IPS-NIHi7 (cell line): ENCODE measurements at regions not wholly inside any gene's neighbourhood (a gene's known extent, or its start where the extent isn't known, plus 50 kb on each side); places are given as distances from the start of the nearest gene placed in this dataset.
"Not testable (repeated sequence)": the region's sequence is repeated elsewhere in the genome, so short reads cannot be mapped to it uniquely, and the experiment has no call there.

ENCODE experiments used
- DNase-seq: peaks from one replicate; pipeline ENCODE4 v3.0.0; 2012; ENCODE audit warnings: mixed read lengths; ENCODE audit errors: extremely low spot score

DNA sequence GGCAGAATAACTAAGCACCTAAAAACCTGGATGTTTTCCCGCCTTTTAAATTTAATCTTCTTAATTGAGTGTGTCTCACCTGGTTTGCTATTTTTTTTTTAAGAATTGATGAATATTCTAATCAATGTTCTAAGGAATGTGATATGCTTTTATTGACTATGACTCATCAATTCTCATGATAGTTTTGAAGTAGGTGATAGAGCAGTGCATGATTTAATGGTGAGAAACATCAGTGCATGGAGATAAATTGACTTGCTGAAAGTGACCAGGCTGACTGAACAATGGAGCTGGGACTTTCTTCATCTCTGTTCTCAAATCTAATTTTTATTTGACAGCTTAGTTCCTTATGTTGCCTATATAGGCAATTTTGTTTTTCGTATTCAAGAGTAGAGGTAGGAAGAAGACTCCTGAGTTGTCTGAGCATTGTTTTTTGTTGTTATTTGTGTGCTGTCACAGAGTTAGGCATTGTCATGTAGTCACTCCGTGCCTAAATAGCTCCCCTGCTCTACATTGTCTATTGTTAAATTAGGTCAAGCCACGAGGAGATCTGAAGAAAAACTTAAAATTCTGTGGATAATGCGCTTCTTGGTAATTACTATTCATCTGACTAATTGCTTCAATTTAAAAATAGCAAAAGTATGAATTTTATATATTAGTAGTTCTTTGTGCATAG is 59.0 kb upstream of the NUTM2F start:
- not testable (repeated sequence) for DNase-seq

DNA sequence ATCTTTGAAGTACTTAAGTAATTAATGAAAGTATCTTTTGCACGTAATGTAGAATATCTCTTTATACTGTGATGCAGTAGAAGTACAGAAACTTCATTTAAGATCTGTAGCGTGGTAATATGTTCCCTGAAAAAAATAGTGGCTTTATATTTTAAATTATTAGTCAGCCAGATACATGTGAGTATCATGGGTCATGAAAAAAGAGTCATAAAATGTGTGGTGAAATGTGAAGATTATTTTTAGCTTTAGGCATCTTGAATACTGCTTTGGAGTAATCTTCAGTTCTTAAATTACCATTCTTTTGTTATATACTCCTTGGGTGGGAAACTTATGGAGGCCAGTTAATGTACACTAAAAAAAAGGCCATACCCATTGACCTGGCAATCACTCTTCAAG is 59.6 kb upstream of the NUTM2F start:
- not testable (repeated sequence) for DNase-seq

DNA sequence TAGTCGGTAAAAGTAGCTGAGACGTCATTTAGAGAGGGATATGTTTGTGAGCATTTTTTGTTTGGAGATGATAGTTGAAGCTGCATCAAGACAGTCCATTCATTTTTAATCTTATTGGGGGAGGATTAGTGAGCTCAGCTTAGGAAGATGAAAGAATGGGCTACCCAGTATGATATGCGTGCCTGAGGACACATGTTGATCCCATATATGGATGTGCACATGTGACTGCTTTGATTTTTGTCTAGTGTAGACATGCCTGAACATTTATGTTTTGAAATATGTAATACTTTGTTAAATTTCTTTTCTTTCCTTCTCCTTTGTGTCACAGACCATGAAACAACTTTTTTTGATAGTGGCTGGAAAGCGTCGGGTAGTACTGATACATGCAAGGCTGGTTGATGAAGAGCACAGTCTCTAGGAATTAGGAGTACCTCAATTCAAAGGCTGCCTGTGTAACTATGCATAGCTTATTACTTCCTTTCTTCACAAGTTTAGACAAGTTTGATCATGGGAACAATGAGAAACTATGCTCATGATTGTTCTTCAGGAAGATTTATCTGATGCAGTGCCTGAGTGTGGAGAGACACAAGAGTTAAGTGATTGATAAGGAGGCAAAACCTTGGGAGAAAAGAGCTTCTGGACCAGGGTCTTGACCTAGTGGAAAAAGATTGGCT is 62.1 kb upstream of the NUTM2F start:
- not testable (repeated sequence) for DNase-seq

DNA sequence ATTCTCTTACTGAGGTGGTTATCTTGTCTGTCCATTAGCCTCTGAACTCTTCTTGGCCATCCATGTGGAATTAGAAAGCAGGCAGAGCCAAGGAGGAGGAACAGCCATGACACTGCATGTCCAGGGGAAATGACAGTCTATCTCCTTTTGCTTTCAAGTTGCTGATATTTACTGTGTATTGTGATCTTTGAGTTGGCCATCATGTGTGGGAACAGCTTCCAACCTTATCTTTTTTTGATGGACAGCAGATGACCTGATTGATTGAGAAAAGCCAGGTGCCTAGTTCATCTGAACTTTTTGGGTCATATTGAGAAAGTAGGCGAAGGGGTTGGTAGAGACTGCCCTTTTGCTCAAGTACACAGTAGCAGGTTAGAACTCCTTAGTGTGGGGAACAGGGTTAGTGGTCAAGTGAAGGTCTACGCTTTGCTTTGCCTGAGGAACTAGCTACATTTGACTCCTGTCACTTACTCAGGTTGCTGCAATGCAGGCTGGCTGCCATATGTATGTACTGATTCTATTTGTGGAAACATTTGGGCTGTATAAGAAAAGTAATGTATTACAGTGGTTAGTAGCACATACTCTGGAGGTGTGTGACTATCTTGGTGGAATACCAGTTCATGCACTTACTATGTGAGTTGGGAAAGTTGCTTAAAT is 64.7 kb upstream of the NUTM2F start:
- DNase-seq, result not testable (repeated sequence)

DNA sequence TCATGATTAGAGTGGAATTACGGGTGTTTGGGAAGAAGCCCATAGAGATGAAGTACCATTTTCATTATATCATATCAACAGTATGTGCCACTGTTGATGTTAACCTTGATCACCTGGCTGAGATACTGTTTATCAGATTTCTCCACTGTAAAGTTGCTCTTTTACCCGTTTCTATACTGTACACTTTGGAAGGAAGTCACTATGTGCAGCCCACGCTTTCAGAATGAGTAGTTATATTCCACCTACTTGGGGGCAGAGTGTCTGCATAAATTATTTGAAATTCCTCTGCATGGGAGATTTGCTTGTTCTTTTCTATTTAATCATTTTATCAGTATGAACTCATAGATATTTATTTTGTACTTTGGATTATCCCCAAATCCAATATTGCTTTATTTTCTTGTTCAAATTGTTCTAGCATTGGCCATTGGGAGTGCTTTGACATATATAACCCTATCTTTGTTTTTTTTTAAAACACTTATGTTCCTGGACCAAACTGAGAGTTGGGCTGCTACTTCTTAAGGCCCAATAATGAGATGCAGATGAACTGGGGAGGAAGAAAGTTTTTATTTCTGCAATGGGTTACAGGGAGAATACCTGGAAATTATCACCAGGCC is 69.4 kb upstream of the NUTM2F start:
- not testable (repeated sequence) for DNase-seq

DNA sequence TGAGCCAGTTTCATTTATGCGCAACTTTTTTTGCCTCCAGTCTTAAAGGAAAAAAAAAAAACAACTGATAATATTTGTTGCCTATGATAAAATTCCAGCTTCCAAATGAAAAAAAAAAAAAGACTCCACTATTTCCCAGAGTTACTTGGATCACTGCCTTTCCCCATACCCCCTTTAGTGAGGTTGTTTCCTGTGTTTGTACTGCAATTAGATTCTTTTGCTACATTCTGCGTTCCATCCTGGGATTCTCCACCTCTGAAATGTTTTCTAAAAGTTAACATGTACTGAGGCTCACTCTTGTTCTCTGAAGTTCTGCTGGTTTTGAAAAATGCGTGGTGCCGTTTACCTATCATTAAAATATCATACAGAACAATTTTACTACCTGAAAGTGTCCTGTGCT is 72.0 kb upstream of the NUTM2F start:
- DNase-seq, result not testable (repeated sequence)

DNA sequence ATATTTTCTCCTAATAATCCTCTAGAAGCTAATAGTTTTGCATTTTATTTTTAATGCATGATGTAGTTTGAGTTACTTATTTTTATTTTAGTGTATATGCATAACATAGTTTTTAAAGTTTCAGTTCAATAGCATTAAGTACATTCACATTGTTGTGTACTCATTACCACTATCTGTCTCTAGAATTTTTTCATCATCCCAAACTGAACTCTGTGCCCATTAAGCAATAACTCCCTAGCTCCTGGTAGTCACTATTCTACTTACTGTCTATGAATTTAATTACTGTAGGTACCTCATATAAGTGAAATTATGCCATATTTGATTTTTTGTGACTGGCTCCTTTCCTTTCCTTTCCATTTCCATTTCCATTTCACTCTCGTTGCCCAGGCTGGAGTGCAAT is 74.4 kb upstream of the NUTM2F start:
- not testable (repeated sequence) for DNase-seq

DNA sequence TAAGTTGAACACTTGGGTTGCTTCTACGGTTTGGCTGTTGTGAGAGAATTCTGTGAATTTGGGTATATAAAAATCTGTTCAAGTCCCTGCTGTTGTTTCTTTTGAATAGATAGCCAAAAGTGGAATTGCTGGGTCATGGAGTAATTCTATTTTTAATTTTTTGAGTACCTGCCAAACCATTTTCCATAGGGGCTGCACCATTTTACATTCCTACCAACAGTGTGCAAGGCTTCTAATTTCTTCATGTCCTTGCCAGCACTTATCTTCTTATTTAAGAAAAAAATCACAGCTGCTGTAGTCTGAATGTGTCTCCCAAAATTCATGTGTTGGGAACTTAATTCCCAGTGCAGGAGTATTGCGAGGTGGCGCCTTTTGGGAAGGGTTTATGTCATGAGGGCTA is 75.1 kb upstream of the NUTM2F start:
- DNase-seq, result not testable (repeated sequence)

DNA sequence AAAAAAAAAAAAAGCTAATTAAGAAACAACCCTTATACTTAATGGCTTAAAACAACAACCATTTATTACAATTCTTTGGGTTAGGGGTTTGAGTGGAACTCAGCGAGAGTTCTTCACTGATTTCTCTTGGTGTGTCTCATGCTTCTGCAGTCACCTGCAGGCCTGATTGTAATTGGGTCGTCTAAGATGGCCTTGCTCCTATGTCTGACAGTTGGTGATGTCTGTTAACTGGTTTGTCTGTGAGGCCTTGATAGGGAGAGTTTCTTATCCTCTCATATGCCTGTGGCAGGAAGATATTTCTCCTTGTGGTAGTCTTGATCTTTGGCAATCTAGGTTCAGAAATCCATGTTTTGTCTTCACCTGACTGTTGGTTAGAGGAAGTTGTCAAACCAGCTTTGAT is 85.2 kb upstream of the NUTM2F start:
- not testable (repeated sequence) for DNase-seq

DNA sequence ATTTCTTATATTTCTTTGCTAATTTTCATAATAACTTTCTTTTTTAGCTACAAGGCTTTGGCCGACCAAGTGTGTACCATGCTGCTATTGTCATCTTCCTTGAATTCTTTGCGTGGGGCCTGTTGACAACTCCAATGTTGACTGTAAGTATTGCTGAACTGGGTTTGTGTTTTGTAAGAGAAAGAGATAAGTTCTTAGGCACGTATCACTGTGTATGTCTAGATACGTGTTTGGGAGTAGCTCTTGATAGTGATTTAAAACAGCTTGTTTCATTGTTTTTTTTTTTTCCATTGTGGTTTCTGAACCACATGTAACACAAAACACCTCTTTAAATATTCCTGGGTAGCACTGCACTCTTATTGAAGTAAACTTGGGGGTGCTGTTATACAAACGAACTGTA is 86.7 kb upstream of the NUTM2F start:
- DNase-seq, result not testable (repeated sequence)

DNA sequence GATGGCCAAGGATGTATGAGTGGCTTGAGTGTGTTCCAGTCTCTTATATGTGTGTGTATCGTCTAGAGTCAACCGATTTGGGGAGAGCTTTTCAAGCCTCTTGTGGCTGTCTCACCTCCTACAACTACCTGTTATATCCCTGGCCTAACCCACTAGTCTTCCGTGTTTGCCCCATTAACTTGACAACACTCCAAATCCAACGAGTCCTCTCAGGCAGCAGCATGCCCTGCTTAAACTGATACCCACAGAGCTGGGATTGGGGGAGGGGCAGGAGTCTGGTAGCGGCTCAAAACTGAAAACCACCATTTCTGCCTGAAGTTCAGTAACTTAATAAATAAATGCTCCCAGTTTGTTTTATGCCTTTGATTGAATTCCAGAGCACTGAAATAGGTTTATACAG is 91.7 kb upstream of the NUTM2F start:
- DNase-seq, result not testable (repeated sequence)

DNA sequence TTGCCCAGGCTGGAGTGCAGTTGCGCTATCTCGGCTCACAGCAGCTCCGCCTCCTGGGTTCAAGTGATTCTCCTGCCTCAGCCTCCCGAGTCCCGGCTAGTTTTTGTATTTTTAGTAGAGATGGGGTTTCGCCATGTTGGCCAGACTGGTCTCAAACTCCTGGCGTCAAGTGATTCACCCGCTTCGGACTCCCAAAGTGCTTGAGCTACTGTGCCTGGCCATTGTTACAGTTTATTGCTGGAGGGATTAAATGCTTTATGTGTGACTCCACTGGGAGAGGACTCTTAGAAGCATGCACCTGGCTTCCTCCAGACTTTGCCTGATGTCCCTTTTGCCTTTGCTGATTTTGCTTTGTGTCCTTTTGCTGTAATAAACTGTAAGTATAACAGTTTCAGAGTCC is 93.5 kb upstream of the NUTM2F start:
- DNase-seq, result not testable (repeated sequence)

DNA sequence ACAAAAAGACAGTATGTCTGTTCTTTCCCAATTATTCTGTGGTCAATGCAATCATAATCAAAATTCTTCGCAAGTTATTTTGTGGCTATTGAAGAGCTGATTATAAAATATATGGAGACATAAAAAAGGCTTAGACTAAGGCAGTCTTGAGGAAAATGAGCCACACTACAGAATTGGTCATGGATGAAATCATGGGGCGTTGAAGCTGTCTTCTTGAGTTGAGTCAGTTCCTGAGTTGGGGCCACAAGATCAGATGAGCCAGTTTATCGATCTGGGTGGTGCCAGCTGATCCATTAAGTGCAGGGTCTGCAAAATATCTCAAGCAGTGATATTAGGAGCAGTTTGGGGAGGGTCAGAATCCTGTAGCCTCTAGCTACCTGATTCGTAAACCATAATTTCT is 96.9 kb upstream of the NUTM2F start:
- not testable (repeated sequence) for DNase-seq

DNA sequence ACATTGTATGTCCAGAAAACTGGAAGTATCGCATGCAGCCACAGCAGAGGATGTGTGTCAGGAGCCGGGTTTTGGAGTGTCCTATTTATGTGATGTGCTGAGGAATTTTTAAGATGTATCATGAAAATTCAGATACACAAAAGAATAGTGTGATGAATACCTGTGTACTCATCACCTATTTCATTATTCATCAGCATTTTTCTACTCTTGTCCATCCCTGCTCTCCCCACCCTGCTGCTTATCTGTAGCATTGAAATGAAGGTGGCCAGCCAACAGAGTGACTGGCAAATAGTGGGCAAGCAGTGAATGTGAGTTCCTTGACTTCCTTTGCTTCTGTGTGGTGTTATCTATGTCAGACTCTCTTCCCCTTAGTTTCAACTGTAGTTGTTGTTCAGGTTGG is 108.7 kb upstream of the NUTM2F start:
- DNase-seq, result not testable (repeated sequence)

DNA sequence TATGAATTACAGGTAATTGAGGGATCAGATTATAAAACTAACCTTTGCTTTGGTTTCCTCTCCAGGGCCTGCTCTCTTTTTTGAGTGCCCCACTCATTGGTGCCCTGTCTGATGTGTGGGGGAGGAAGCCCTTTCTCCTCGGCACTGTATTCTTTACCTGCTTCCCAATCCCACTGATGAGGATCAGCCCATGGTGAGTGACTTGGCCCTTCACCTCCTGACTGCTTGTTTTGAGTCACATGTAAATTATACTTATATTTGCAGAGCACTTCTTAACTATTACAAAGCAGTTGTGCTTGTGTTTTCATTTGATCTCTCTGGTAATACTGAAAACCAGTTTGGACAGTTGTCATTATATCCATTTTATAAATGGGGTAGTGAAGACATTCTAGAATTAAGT is 109.9 kb upstream of the NUTM2F start:
- DNase-seq, result not testable (repeated sequence)

DNA sequence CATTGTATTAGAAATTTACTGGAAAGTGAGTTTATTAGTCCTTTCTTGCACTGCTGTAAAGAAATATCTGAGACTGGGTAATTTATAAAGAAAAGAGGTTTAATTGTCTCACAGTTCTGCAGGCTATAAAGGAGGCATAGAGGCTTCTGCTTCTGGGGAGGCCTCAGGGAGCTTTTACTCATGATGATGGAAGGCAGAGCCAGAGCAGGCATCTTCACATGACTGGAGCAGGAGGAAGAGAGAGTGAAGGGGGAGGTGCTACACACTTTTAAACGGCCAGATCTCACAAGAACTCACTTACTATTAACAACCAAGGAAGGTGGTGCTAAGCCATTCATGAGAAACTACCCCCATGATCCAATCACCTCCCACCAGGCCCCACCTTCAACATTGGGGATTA is 112.7 kb upstream of the NUTM2F start:
- not testable (repeated sequence) for DNase-seq

DNA sequence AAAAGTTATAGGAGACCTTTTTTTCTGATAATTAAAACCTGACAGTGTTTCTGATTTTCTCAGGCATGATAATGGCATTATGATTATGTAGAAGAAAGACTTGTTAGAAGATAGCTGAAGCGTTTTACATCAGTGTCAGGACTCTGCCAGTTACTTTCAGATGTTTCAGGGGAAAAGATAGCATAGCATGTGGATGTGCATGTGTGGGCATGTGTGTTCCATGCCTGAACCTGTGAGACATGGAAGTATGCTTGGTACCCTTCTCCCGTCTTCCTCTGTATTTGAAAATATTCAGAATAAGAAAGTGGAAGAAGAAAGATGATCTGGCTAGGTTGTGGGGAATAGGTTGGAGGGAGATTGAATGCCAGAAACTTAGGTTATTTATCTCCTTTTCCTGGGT is 113.1 kb upstream of the PCAT7 start:
- no peak for DNase-seq

DNA sequence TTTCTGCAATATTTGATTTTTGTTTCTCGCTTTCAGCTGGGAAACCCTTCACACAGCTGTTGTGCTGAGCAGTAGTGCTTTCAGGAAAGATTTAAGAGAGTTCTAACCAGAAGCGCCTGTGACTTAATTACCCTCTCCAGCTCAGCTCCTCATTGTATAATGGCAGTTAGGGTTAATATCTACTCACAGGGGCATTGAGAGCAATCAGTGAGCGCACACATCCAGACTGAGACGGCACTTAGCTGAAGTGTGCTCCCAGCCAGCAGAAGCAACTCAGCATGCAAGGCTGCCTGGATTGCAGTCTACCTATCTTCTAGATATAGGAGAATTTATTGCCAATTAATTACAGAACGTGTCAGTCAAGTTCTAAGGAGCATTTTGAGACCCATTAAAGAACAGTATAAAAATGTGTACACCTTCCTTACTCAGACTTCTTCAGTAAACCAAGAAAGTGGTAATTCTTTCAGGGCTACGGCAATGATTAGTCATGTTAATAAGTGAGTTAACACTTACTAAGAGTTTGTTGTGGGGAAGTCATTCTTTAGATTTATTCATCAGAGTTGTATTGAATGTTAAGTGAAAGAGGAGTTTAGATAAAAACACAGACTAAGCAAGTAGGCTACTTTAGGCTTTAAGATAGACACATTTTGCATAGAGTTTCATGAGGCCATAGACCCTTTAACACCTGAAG is 111.7 kb upstream of the PCAT7 start:
- no peak for DNase-seq

DNA sequence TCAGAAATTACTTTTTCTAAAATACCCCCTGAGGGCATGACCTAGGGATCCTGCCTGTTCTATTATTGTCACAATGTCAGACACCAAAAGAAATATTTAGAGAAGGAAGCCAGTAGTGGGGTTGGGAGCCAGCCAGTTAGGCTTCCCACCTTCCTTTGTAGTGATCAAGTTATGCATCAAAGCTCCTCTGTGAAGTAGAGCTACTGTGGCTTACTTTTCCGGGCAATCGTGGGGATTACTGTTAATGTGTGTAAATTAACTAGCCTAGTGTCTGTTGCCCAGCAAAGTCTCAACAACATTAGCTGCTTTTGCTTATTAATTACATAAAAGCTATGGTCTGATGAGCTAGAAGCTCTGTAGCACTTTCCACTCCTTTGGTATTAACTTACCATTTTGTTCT is 109.0 kb upstream of the PCAT7 start:
- no peak for DNase-seq

DNA sequence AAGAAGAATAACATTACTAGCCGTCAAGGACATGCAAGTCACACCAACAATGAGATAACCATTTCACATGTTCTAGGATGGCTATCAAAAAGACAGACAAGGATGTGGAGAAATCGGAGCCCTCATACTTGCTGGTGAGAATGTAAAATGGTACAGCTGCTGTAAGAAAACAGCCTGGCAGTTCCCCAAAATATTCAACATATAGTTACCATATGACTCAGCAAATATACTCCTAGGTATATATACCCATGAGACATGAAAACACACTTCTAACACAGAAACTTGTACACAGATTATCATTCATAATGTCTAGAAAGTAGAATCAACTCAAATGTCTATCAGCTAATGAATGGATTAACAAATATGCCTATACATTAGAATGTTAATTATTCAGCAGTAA is 105.4 kb upstream of the PCAT7 start:
- no peak for DNase-seq

DNA sequence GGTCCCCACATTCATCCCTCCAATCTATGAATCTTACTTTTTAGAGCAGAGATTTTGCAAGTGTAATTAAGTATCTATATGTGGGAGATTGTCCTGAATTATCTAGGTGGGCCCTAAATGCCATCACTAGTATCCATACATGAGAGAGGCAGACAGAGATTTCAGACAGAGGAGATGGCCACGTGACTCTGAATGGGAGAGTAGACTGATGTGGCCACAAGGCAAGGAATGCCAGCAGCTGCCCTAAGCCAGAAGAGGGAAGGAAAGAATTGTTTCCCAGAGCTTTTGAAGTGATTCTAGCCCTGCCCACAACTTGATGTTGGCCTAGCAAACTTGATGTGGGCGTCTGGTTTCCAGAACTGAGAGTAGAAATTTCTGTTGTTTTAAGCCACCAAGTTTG is 90.1 kb upstream of the PCAT7 start:
- DNase-seq, result no peak

DNA sequence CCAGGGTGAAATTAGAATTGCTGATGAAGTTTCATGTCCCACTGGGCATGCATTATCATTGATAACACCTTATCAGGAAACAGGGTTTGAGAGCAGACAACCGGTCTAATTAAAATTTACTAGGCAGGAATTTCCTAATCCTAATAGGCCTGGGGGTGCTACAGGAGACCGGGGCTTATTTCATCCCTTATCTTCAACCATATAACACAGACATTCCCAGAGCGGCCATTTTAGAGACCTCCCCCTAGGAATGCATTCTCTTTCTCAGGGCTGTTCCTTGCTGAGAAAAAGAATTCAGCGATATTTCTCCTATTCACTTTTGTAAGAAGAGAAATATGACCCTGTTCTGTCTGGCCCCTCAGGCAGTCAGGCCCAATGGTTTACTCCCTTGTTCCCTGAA is 82.8 kb upstream of the PCAT7 start:
- not testable (repeated sequence) for DNase-seq
